HG03457 (cell line): ENCODE measurements at regions not wholly inside any gene's neighbourhood (a gene's known extent, or its start where the extent isn't known, plus 50 kb on each side); places are given as distances from the start of the nearest gene placed in this dataset.

Experiments used
- ATAC-seq: cut with Tn5 transposase; IDR thresholded peaks from one replicate; pipeline ENCODE4 v1.9.1; 2021; ENCODE audit warnings: moderate number of reproducible peaks; ENCODE audit not compliant: unreplicated experiment

GRCh38 chr10:29238523-29239135 is 50.2 kb upstream of the LYZL1 start:
- ATAC-seq: no peak
